ENCODE measurements at regions not wholly inside any gene's neighbourhood (a gene's known extent, or its start where the extent isn't known, plus 50 kb on each side); places are given as distances from the start of the nearest gene placed in this dataset.

GRCh38 chr5:8851101-8851500, 694.8 kb downstream of the SEMA5A start:
- H3K9me3 ChIP-seq (ENCODE audit: insufficient read depth, low read depth, low read length): no peaks in the 10 kb centered on the region
- H3K4me3 ChIP-seq (ENCODE audit: low read length): no peak overlapping the region
- H3K27me3 ChIP-seq (ENCODE audit: insufficient read depth, low read length): no peaks in the 10 kb centered on the region
- H3K27ac ChIP-seq (ENCODE audit: low read length): no peak overlapping the region
- no peak overlapping the region for H3K9ac ChIP-seq (ENCODE audit: low read depth, low read length)
- no peaks in the 10 kb centered on the region for H3K36me3 ChIP-seq (ENCODE audit: insufficient read depth, low read depth, low read length)
- peaks cover 3% of the 10 kb centered on the region; the same call in 1 of the 2 replicates for H3K4me1 ChIP-seq (ENCODE audit: insufficient read depth, low read length)

- no peaks in the 10 kb centered on the region for H3K4me1 ChIP-seq (ENCODE audit: insufficient read depth, low read length)
- no peaks in the 10 kb centered on the region for H3K9me3 ChIP-seq (ENCODE audit: insufficient read depth, low read depth, low read length)
- H3K36me3 ChIP-seq (ENCODE audit: insufficient read depth, low read depth, low read length): no peaks in the 10 kb centered on the region
- no peaks in the 10 kb centered on the region for H3K27me3 ChIP-seq (ENCODE audit: insufficient read depth, low read length)
- no peak overlapping the region for H3K4me3 ChIP-seq (ENCODE audit: low read length)
- H3K27ac ChIP-seq (ENCODE audit: low read length): no peak overlapping the region
- H3K9ac ChIP-seq (ENCODE audit: low read depth, low read length): no peak overlapping the region
These were observed 688.8 kb downstream of the SEMA5A start for GRCh38 chr5:8857051-8857450.

GRCh38 chr5:8861764-8862163, 684.1 kb downstream of the SEMA5A start:
- H3K27me3 ChIP-seq (ENCODE audit: insufficient read depth, low read length): no peaks in the 10 kb centered on the region
- H3K27ac ChIP-seq (ENCODE audit: low read length): no peak overlapping the region
- H3K9ac ChIP-seq (ENCODE audit: low read depth, low read length): no peak overlapping the region
- no peaks in the 10 kb centered on the region for H3K36me3 ChIP-seq (ENCODE audit: insufficient read depth, low read depth, low read length)
- H3K4me1 ChIP-seq (ENCODE audit: insufficient read depth, low read length): no peaks in the 10 kb centered on the region
- no peak overlapping the region for H3K4me3 ChIP-seq (ENCODE audit: low read length)
- H3K9me3 ChIP-seq (ENCODE audit: insufficient read depth, low read depth, low read length): no peaks in the 10 kb centered on the region

- no peaks in the 10 kb centered on the region for H3K36me3 ChIP-seq (ENCODE audit: insufficient read depth, low read depth, low read length)
- no peaks in the 10 kb centered on the region for H3K9me3 ChIP-seq (ENCODE audit: insufficient read depth, low read depth, low read length)
- no peak overlapping the region for H3K4me3 ChIP-seq (ENCODE audit: low read length)
- H3K27ac ChIP-seq (ENCODE audit: low read length): no peak overlapping the region
- H3K4me1 ChIP-seq (ENCODE audit: insufficient read depth, low read length): no peaks in the 10 kb centered on the region
- H3K9ac ChIP-seq (ENCODE audit: low read depth, low read length): no peak overlapping the region
- H3K27me3 ChIP-seq (ENCODE audit: insufficient read depth, low read length): no peaks in the 10 kb centered on the region
These were observed 681.8 kb downstream of the SEMA5A start for GRCh38 chr5:8864053-8864452.

GRCh38 chr5:8865266-8865665, 680.6 kb downstream of the SEMA5A start:
- no peaks in the 10 kb centered on the region for H3K36me3 ChIP-seq (ENCODE audit: insufficient read depth, low read depth, low read length)
- no peaks in the 10 kb centered on the region for H3K4me1 ChIP-seq (ENCODE audit: insufficient read depth, low read length)
- no peaks in the 10 kb centered on the region for H3K27me3 ChIP-seq (ENCODE audit: insufficient read depth, low read length)
- H3K9ac ChIP-seq (ENCODE audit: low read depth, low read length): no peak overlapping the region
- no peak overlapping the region for H3K4me3 ChIP-seq (ENCODE audit: low read length)
- H3K27ac ChIP-seq (ENCODE audit: low read length): no peak overlapping the region
- H3K9me3 ChIP-seq (ENCODE audit: insufficient read depth, low read depth, low read length): no peaks in the 10 kb centered on the region

GRCh38 chr5:8865686-8866374, 680.0 kb downstream of the SEMA5A start:
- Histone ChIP-seq H3K9me3 (ENCODE audit: insufficient read depth, low read depth, low read length) (no peaks in the 10 kb centered on the region), H3K9ac (ENCODE audit: low read depth, low read length) (no peak overlapping the region), H3K27me3 (ENCODE audit: insufficient read depth, low read length) (no peaks in the 10 kb centered on the region), H3K4me3 (ENCODE audit: low read length) (no peak overlapping the region), H3K36me3 (ENCODE audit: insufficient read depth, low read depth, low read length) (no peaks in the 10 kb centered on the region), H3K4me1 (ENCODE audit: insufficient read depth, low read length) (peaks cover 4% of the 10 kb centered on the region; the same call in 1 of the 2 replicates), H3K27ac (ENCODE audit: low read length) (no peak overlapping the region)

DNA sequence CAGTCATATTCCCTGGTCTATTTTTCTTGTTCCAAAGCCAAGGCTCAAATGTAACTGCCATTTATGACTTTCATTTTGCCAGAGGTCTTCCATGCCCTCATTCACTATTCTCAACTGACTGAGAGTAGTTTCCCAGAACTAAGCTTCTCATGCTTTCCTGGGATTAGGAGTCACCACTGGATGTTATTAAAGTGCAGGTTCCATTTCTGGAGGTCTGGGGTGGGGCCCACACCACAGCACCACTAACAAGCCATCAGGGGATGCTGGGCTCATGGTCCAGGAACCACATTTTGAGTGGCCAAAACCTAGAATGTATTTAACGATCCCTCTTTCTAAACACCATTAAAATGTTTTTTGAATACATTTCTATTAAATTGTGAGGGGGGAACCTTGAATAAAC, 677.6 kb downstream of the SEMA5A start:
- H3K27me3 ChIP-seq (ENCODE audit: insufficient read depth, low read length): no peaks in the 10 kb centered on the region
- no peaks in the 10 kb centered on the region for H3K9me3 ChIP-seq (ENCODE audit: insufficient read depth, low read depth, low read length)
- H3K4me3 ChIP-seq (ENCODE audit: low read length): no peak overlapping the region
- H3K36me3 ChIP-seq (ENCODE audit: insufficient read depth, low read depth, low read length): no peaks in the 10 kb centered on the region
- H3K9ac ChIP-seq (ENCODE audit: low read depth, low read length): no peak overlapping the region
- H3K27ac ChIP-seq (ENCODE audit: low read length): no peak overlapping the region
- peaks cover 4% of the 10 kb centered on the region; the same call in 1 of the 2 replicates for H3K4me1 ChIP-seq (ENCODE audit: insufficient read depth, low read length)

DNA sequence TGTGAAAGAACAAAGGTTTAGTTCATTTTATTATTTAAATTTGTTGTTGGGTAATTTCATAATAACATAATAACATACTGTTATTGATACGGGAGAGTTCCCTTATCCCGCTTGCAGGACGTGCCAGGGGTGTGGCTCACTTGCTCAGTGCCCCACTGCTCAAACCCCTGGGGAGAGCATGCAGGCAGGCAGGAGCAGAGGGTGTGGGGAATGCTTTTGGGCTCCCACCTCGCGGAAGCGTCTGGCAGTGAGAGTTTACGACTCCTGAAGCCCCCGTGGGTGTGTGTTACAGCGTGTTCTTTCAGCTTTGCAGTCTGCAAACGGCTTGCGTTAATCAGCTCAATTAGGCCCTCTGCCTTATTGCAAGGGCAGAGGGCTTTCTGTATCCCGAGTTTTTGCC, 675.9 kb downstream of the SEMA5A start:
- Histone ChIP-seq H3K36me3 (ENCODE audit: insufficient read depth, low read depth, low read length) (no peaks in the 10 kb centered on the region), H3K9ac (ENCODE audit: low read depth, low read length) (no peak overlapping the region), H3K27ac (ENCODE audit: low read length) (no peak overlapping the region), H3K4me3 (ENCODE audit: low read length) (no peak overlapping the region), H3K9me3 (ENCODE audit: insufficient read depth, low read depth, low read length) (no peaks in the 10 kb centered on the region), H3K27me3 (ENCODE audit: insufficient read depth, low read length) (no peaks in the 10 kb centered on the region), H3K4me1 (ENCODE audit: insufficient read depth, low read length) (peaks cover 4% of the 10 kb centered on the region; the same call in 1 of the 2 replicates)

GRCh38 chr5:8870349-8870958, 675.4 kb downstream of the SEMA5A start:
- H3K27me3 ChIP-seq (ENCODE audit: insufficient read depth, low read length): no peaks in the 10 kb centered on the region
- no peak overlapping the region for H3K9ac ChIP-seq (ENCODE audit: low read depth, low read length)
- peaks cover 6% of the 10 kb centered on the region for H3K4me1 ChIP-seq (ENCODE audit: insufficient read depth, low read length)
- H3K4me3 ChIP-seq (ENCODE audit: low read length): no peak overlapping the region
- H3K27ac ChIP-seq (ENCODE audit: low read length): no peak overlapping the region
- no peaks in the 10 kb centered on the region for H3K9me3 ChIP-seq (ENCODE audit: insufficient read depth, low read depth, low read length)
- H3K36me3 ChIP-seq (ENCODE audit: insufficient read depth, low read depth, low read length): no peaks in the 10 kb centered on the region

DNA sequence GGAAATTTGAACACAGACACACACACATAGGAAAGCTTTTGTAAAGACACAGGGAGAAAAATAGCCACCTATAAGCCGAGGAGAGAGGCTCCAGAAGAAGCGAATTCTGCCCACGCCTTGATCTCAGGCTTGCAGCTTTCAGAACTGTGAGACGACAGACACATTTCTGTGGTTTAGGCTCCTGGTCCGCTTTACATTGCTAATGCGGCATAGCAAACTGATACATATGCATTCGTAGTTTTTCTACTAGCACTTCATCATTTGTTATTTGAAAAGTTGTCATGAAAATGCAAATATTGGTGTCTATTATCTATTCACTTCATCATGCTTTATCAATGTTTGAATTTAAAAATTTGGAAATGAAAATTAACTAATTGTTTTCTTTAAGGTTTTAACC, 674.9 kb downstream of the SEMA5A start:
- H3K9ac ChIP-seq (ENCODE audit: low read depth, low read length): no peak overlapping the region
- H3K27ac ChIP-seq (ENCODE audit: low read length): no peak overlapping the region
- no peaks in the 10 kb centered on the region for H3K36me3 ChIP-seq (ENCODE audit: insufficient read depth, low read depth, low read length)
- no peaks in the 10 kb centered on the region for H3K9me3 ChIP-seq (ENCODE audit: insufficient read depth, low read depth, low read length)
- H3K4me3 ChIP-seq (ENCODE audit: low read length): no peak overlapping the region
- H3K4me1 ChIP-seq (ENCODE audit: insufficient read depth, low read length): peaks cover 10% of the 10 kb centered on the region
- H3K27me3 ChIP-seq (ENCODE audit: insufficient read depth, low read length): no peaks in the 10 kb centered on the region

DNA sequence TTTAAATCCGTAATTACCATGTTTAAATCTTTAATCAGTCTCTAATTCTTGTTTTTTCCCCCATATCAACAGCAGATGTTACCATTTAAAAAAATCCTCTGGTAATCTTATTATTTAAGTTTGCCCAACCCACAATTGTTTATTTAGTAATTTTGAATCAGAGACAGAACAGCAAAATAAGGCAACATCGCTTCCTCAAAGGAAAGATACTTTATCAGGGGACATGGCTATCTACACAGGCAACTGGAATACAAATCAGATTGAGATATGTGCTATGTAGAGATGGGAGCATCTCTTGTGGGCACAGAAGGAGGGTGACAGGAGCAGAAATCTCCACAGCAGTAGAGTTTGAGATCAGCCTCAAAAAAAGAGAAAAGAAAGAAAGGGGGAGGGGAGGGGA, 674.4 kb downstream of the SEMA5A start:
- H3K4me3 ChIP-seq (ENCODE audit: low read length): no peak overlapping the region
- peaks cover 10% of the 10 kb centered on the region for H3K4me1 ChIP-seq (ENCODE audit: insufficient read depth, low read length)
- H3K27ac ChIP-seq (ENCODE audit: low read length): no peak overlapping the region
- H3K36me3 ChIP-seq (ENCODE audit: insufficient read depth, low read depth, low read length): no peaks in the 10 kb centered on the region
- no peak overlapping the region for H3K9ac ChIP-seq (ENCODE audit: low read depth, low read length)
- H3K9me3 ChIP-seq (ENCODE audit: insufficient read depth, low read depth, low read length): no peaks in the 10 kb centered on the region
- no peaks in the 10 kb centered on the region for H3K27me3 ChIP-seq (ENCODE audit: insufficient read depth, low read length)

DNA sequence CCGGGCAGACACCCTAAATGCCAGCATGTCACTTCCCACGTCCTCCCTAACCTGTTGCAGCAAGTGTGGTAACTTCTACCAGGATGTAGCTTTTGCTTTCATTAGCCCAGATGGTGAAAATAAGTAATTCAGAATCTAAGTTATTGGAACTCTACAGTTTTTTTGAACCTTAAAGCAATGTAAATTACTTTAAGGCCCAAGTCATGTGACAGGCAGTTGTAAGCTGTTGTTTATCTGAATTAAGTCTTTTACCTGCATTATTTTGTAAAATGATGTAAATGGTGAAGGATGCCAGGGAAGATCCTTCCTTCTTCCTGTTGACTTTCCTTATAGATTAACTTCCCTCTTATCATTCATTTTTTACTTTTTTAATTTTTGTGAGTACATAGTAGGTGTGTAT, 670.2 kb downstream of the SEMA5A start:
- Histone ChIP-seq H3K9me3 (ENCODE audit: insufficient read depth, low read depth, low read length) (no peaks in the 10 kb centered on the region), H3K9ac (ENCODE audit: low read depth, low read length) (no peak overlapping the region), H3K27me3 (ENCODE audit: insufficient read depth, low read length) (no peaks in the 10 kb centered on the region), H3K36me3 (ENCODE audit: insufficient read depth, low read depth, low read length) (no peaks in the 10 kb centered on the region), H3K4me1 (ENCODE audit: insufficient read depth, low read length) (peaks cover 8% of the 10 kb centered on the region), H3K27ac (ENCODE audit: low read length) (no peak overlapping the region), H3K4me3 (ENCODE audit: low read length) (no peak overlapping the region)
